ENCODE measurements at regions not wholly inside any gene's neighbourhood (a gene's known extent, or its start where the extent isn't known, plus 50 kb on each side); places are given as distances from the start of the nearest gene placed in this dataset.

DNA sequence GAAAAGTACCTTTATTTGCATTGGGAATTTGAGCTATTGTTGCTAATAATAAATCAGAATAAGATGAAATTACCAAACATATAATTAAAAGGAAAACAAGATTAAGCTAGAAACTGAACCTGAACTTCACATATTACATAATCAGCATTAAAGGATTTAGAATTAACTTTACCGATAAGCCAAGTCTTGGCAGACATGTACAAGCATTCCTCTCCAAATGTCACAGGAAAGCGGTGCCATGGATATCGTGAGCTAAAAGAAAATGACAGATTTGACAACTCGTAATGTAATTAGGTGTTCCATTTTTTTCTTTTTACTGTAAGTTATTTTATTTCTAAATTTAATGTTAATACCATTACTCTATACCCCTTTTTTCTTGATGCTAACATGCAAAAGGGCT, 55.1 kb upstream of the CD302 start:
- no peak for TF ChIP-seq FOXK1 (CRISPR knock-in tag; IDR thresholded peaks at IDR 0.05)
- TF ChIP-seq, protein P1, sequence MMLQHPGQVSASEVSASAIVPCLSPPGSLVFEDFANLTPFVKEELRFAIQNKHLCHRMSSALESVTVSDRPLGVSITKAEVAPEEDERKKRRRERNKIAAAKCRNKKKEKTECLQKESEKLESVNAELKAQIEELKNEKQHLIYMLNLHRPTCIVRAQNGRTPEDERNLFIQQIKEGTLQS (CRISPR knock-in tag; conservative IDR thresholded peaks at IDR 0.05) = no peak
- TF ChIP-seq, protein P2, sequence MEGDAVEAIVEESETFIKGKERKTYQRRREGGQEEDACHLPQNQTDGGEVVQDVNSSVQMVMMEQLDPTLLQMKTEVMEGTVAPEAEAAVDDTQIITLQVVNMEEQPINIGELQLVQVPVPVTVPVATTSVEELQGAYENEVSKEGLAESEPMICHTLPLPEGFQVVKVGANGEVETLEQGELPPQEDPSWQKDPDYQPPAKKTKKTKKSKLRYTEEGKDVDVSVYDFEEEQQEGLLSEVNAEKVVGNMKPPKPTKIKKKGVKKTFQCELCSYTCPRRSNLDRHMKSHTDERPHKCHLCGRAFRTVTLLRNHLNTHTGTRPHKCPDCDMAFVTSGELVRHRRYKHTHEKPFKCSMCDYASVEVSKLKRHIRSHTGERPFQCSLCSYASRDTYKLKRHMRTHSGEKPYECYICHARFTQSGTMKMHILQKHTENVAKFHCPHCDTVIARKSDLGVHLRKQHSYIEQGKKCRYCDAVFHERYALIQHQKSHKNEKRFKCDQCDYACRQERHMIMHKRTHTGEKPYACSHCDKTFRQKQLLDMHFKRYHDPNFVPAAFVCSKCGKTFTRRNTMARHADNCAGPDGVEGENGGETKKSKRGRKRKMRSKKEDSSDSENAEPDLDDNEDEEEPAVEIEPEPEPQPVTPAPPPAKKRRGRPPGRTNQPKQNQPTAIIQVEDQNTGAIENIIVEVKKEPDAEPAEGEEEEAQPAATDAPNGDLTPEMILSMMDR (IDR thresholded peaks at IDR 0.05) = no peak
